A549 (cell line): ENCODE measurements at regions not wholly inside any gene's neighbourhood (a gene's known extent, or its start where the extent isn't known, plus 50 kb on each side); places are given as distances from the start of the nearest gene placed in this dataset.

Source experiments
- ATAC-seq, 2 experiments: fragments of 200-7000 bp in 1 of 2; fragments of >200 bp in 1 of 2; cut with Nextera tagmentation in 1 of 2; cut with Tn5 transposase in 1 of 2; 3 replicates each; pipeline versions ENCODE4 v1.8.0 to v1.9.1; 2018 to 2020; ENCODE audit warnings: mild to moderate bottlenecking in 1 of 2, moderate library complexity in 1 of 2
- CTCF ChIA-PET: fragments of 300-600 bp; sonication (Branson Sonifier 250); formaldehyde crosslinking; extraction: SDS; loops from one replicate; lab custom pipeline; 2021; ENCODE audit warnings: antibody characterized with exemption, inconsistent platforms; lab: Yijun Ruan, JAX
- POLR2A ChIA-PET: fragments of 350-600 bp; formaldehyde crosslinking; extraction: SDS; loops from one replicate; lab custom pipeline; 2021; ENCODE audit warnings: antibody characterized with exemption, inconsistent platforms; lab: Yijun Ruan, JAX
- DNase-seq, 2 experiments: peaks; one replicate each; pipeline versions ENCODE4 v3.0.0 to v3.0.0-alpha.2; 2011 to 2016; ENCODE audit warnings: low read depth in 1 of 2, low spot score in 1 of 2
- FAIRE-seq: peaks from 2 replicates; lab custom pipeline; 2011; peaks lifted over from hg19 to GRCh38; lab: Jason Lieb, UNC
- H3K27ac ChIP-seq, 2 experiments: fragments of >200 bp; sonication (Bioruptor Twin); formaldehyde crosslinking; 3 replicates each; pipeline ENCODE4 v1.5.1; 2016 to 2017
- H3K4me1 ChIP-seq: fragments of >200 bp; sonication (Bioruptor Twin); formaldehyde crosslinking; 3 replicates; pipeline ENCODE4 v1.6.1; 2016
- H3K4me2 ChIP-seq: fragments of >200 bp; sonication (Bioruptor Twin); formaldehyde crosslinking; 3 replicates; pipeline ENCODE4 v1.6.1; 2016
- H3K4me3 ChIP-seq: fragments of >200 bp; sonication (Bioruptor Twin); formaldehyde crosslinking; 3 replicates; pipeline ENCODE4 v1.5.1; 2016
- H3K9me3 ChIP-seq: fragments of >200 bp; sonication (Bioruptor Twin); formaldehyde crosslinking; 3 replicates; pipeline ENCODE4 v1.6.1; 2016
- BHLHE40 ChIP-seq: IDR thresholded peaks from 2 replicates; pipeline ENCODE4 v1.6.1; 2012; ENCODE audit warnings: low read depth, low read length, inconsistent platforms
- CBX8 ChIP-seq: fragments of 200-600 bp; sonication (generic); IDR thresholded peaks from 2 replicates; pipeline ENCODE4 v1.6.1; 2016
- CEBPB ChIP-seq, 2 experiments: fragments of >200 bp in 1 of 2; sonication (Bioruptor Twin) in 1 of 2; formaldehyde crosslinking in 1 of 2; IDR thresholded peaks; 2 replicates each; pipeline ENCODE4 v1.6.1; 2012 to 2016
- EHF ChIP-seq: fragments of 250-450 bp; sonication (Bioruptor Pico); IDR thresholded peaks from 2 replicates; pipeline ENCODE4 v1.5.0; 2020; ENCODE audit warnings: mild to moderate bottlenecking
- ESRRA ChIP-seq: fragments of 150-350 bp; IDR thresholded peaks from 2 replicates; pipeline ENCODE4 v1.6.1; 2014; ENCODE audit warnings: mild to moderate bottlenecking, low read length, borderline replicate concordance
- FOSL2 ChIP-seq, 2 experiments: fragments of 450-650 bp in 1 of 2; fragments of >200 bp in 1 of 2; sonication (Bioruptor Twin) in 1 of 2; formaldehyde crosslinking; IDR thresholded peaks; 2 replicates each; pipeline versions ENCODE4 v1.5.0 to v1.6.1; 2016 to 2020; ENCODE audit warnings: mild to moderate bottlenecking in 1 of 2, moderate library complexity in 1 of 2
- FOXS1 ChIP-seq: fragments of 250-450 bp; sonication (Bioruptor Pico); IDR thresholded peaks from 2 replicates; pipeline ENCODE4 v1.5.0; 2020; ENCODE audit warnings: mild to moderate bottlenecking, moderate library complexity
- HDAC2 ChIP-seq: fragments of 200-600 bp; sonication (generic); IDR thresholded peaks from 2 replicates; pipeline ENCODE4 v1.6.1; 2016
- HEYL ChIP-seq: fragments of 250-450 bp; sonication (Bioruptor Pico); IDR thresholded peaks from 2 replicates; pipeline ENCODE4 v1.8.0; 2021; ENCODE audit warnings: mild to moderate bottlenecking, moderate library complexity
- HOXB5 ChIP-seq: fragments of 250-450 bp; sonication (Bioruptor Pico); IDR thresholded peaks from 2 replicates; pipeline ENCODE4 v1.5.0; 2020; ENCODE audit warnings: mild to moderate bottlenecking, moderate library complexity
- KDM5A ChIP-seq: fragments of 200-600 bp; sonication (generic); IDR thresholded peaks from 2 replicates; pipeline ENCODE4 v1.6.1; 2016; ENCODE audit warnings: antibody characterized with exemption, mild to moderate bottlenecking
- MAFK ChIP-seq: fragments of 450-650 bp; IDR thresholded peaks from 2 replicates; pipeline ENCODE4 v1.6.1; 2014; ENCODE audit not compliant: partially characterized antibody
- MAZ ChIP-seq: fragments of 150-350 bp; IDR thresholded peaks from 2 replicates; pipeline ENCODE4 v1.6.1; 2014; ENCODE audit warnings: antibody characterized with exemption, low read depth, low read length, borderline replicate concordance
- NFE2L2 ChIP-seq: fragments of 150-350 bp; conservative IDR thresholded peaks from 2 replicates; pipeline ENCODE4 v1.6.1; 2014; ENCODE audit warnings: low read length
- NPAS2 ChIP-seq: fragments of 250-450 bp; sonication (Bioruptor Pico); IDR thresholded peaks from 2 replicates; pipeline ENCODE4 v1.8.0; 2022; ENCODE audit warnings: mild to moderate bottlenecking, moderate library complexity, borderline replicate concordance
- NR3C1 ChIP-seq: fragments of >200 bp; sonication (Bioruptor Twin); formaldehyde crosslinking; IDR thresholded peaks from 3 replicates; pipeline ENCODE4 v1.6.1; 2017
- POLR2A ChIP-seq: IDR thresholded peaks from 2 replicates; pipeline ENCODE4 v1.6.1; 2012; ENCODE audit warnings: mild to moderate bottlenecking, low read length
- RAD21 ChIP-seq, 2 experiments: fragments of >200 bp in 1 of 2; sonication (Bioruptor Twin) in 1 of 2; formaldehyde crosslinking in 1 of 2; IDR thresholded peaks in 1 of 2; conservative IDR thresholded peaks in 1 of 2; 2 replicates in 1 of 2; 3 replicates in 1 of 2; pipeline ENCODE4 v1.6.1; 2012 to 2018; ENCODE audit warnings: inconsistent platforms in 1 of 2
- RARB ChIP-seq: fragments of 250-450 bp; sonication (Bioruptor Pico); IDR thresholded peaks from 2 replicates; pipeline ENCODE4 v1.8.0; 2021; ENCODE audit warnings: mild to moderate bottlenecking, moderate library complexity
- RFX5 ChIP-seq: fragments of 450-650 bp; IDR thresholded peaks from 2 replicates; pipeline ENCODE4 v1.7.1; 2014; ENCODE audit warnings: antibody characterized with exemption, mild to moderate bottlenecking, moderate library complexity
- RNF2 ChIP-seq: fragments of 200-600 bp; sonication (generic); IDR thresholded peaks from 2 replicates; pipeline ENCODE4 v1.6.1; 2016; ENCODE audit warnings: low read depth, mild to moderate bottlenecking, antibody characterized with exemption, moderate library complexity, borderline replicate concordance
- ZNF302 ChIP-seq: fragments of 250-450 bp; sonication (Bioruptor Pico); IDR thresholded peaks from 2 replicates; pipeline ENCODE4 v1.9.0; 2021; ENCODE audit warnings: inconsistent platforms, mild to moderate bottlenecking, moderate library complexity
- WGBS: methylation state at CpG from one replicate; pipeline ENCODE4 v1.1.6; 2017; ENCODE audit errors: missing lambda C conversion rate; 5-methylcytosine and 5-hydroxymethylcytosine counted together
- TF ChIP-seq, protein P1 (sequence below): IDR thresholded peaks from 2 replicates; pipeline ENCODE4 v1.6.1; 2012
- TF ChIP-seq, protein P2 (sequence below): fragments of 150-350 bp; IDR thresholded peaks from 2 replicates; pipeline ENCODE4 v1.6.1; 2014; ENCODE audit warnings: low read depth, mild to moderate bottlenecking, low read length
- TF ChIP-seq, protein P3 (sequence below): IDR thresholded peaks from 2 replicates; pipeline ENCODE4 v1.6.1; 2012
- TF ChIP-seq, protein P4 (sequence below): fragments of 250-450 bp; sonication (Bioruptor Pico); IDR thresholded peaks from 2 replicates; pipeline ENCODE4 v1.5.0; 2020; ENCODE audit warnings: low read depth, mild to moderate bottlenecking, moderate library complexity

DNA sequence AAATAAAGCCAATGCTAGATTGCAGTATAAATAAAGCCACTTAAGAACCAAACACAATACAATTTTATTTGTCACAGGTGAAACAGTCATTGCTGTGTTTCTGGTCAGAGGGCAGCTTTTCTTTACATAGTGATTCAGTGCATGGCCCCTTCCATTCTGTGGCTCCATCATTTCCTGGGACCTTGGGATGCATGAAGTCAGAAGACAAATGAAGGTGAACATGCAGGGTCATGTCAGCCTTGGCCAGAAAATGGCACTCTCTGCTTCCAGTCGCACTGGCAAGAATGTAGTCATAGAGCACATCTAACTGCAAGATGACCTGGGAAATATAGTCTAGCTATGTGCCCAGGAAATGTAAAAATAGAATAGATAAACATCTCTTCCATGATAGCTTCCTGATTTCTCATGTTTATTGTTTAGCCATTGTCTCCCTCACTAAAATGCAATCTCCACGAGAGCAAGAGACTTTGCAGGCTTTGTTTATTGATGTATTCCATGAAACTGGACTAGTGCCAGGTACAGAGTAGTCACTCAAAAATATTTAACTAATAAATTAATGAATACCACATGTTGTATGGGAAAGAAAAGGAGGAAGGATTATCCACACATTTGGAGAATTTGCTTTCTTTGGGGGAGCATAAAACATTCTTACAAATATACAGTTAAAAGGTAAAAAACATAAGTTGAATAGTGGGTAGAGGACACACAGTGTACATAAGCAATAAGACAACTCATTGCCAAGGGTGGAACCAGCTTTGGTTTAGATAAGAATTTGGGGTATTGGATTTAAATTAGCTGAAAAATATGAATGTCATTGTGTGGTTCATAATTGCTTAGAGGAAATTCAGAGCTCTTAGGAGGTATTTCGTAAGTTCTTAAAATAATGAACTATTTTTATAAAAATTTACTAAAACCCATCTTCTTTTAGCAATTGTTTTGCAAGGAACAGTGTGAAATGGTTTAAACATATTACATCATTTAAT lies 343.8 kb downstream of the PID1 start:
- no peak for FAIRE-seq
- POLR2A ChIA-PET, result no interaction called here
- no peak overlapping the region for H3K4me2 ChIP-seq
- DNase-seq, result no peak
- WGBS, result 4% methylated on average over 3 of the region's 3 CpGs
- no peak overlapping the region for H3K27ac ChIP-seq
- H3K4me3 ChIP-seq, result no peak overlapping the region
- ATAC-seq, result no peak
- H3K4me1 ChIP-seq, result no peaks in the 10 kb centered on the region
- no peak for TF ChIP-seq ESRRA
- TF ChIP-seq FOXS1 (CRISPR knock-in tag), result no peak
- TF ChIP-seq HDAC2, result no peak
- no peak for TF ChIP-seq MAZ
- TF ChIP-seq, protein P1, sequence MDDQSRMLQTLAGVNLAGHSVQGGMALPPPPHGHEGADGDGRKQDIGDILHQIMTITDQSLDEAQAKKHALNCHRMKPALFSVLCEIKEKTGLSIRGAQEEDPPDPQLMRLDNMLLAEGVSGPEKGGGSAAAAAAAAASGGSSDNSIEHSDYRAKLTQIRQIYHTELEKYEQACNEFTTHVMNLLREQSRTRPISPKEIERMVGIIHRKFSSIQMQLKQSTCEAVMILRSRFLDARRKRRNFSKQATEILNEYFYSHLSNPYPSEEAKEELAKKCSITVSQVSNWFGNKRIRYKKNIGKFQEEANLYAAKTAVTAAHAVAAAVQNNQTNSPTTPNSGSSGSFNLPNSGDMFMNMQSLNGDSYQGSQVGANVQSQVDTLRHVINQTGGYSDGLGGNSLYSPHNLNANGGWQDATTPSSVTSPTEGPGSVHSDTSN, result no peak
- no peak for TF ChIP-seq NFE2L2
- TF ChIP-seq EHF, result no peak
- TF ChIP-seq HOXB5 (CRISPR knock-in tag), result no peak
- no peak for TF ChIP-seq RARB
- no peak for TF ChIP-seq HEYL (CRISPR knock-in tag)
- no peak for TF ChIP-seq NR3C1
- TF ChIP-seq, protein P2, sequence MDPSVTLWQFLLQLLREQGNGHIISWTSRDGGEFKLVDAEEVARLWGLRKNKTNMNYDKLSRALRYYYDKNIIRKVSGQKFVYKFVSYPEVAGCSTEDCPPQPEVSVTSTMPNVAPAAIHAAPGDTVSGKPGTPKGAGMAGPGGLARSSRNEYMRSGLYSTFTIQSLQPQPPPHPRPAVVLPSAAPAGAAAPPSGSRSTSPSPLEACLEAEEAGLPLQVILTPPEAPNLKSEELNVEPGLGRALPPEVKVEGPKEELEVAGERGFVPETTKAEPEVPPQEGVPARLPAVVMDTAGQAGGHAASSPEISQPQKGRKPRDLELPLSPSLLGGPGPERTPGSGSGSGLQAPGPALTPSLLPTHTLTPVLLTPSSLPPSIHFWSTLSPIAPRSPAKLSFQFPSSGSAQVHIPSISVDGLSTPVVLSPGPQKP, result no peak
- TF ChIP-seq, protein P3, sequence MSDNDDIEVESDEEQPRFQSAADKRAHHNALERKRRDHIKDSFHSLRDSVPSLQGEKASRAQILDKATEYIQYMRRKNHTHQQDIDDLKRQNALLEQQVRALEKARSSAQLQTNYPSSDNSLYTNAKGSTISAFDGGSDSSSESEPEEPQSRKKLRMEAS, result no peak
- no peaks in the 10 kb centered on the region for H3K9me3 ChIP-seq
- CTCF ChIA-PET, result no interaction called here

DNA sequence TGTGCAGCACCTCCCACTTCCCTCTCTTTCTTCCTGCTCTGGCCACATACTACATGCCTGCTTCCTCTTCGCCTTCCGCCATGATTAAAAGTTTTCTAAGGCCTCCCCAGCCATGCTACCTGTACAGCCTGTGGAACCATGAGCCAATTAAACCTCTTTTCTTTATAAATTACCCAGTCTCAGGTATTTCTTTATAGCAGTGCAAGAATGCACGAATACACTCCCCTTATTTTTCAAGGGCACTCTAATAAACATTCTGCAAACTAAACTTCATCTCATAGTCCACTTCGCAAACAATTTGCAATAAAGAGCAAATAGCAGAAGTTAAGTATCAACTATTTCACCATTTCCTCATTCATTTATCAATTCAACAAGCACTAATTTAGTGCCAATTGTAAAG lies 351.3 kb downstream of the PID1 start:
- DNase-seq (no peak), ATAC-seq (no peak), FAIRE-seq (no peak)
- no peak overlapping the region for H3K4me3 ChIP-seq
- ChIA-PET CTCF (no interaction called here), POLR2A (no interaction called here)
- WGBS, result 33% methylated on average over 4 of the region's 4 CpGs
- no peak overlapping the region for H3K27ac ChIP-seq
- H3K4me2 ChIP-seq, result no peak overlapping the region
- H3K9me3 ChIP-seq, result no peaks in the 10 kb centered on the region
- TF ChIP-seq RFX5 (no peak), HDAC2 (no peak), MAZ (no peak), BHLHE40 (no peak), ZNF302 (CRISPR knock-in tag) (no peak), KDM5A (no peak), FOSL2 (IDR thresholded peaks at IDR 0.05) (no peak), FOSL2 (CRISPR knock-in tag; IDR thresholded peaks at IDR 0.05) (no peak), FOXS1 (CRISPR knock-in tag) (no peak), RARB (no peak), NR3C1 (no peak), CBX8 (no peak), RNF2 (no peak)
- no peaks in the 10 kb centered on the region for H3K4me1 ChIP-seq

DNA sequence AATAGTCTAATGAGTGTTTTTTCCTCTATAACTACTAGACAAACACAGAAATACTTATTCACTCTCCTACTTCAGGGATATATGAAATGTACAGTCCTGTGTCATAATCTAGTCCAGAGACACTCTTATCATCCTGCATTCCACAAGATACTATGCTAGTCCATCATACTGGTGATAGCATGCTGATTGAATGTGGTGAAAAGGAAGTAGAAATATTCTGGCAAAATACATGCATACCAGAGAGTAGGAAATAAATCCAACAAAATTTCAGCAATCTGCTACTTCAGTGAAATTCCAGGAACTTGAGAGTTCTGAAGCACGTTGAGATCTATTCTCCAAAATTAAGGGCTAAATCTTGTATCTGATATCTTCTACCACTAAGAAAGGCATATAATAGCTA lies 353.9 kb downstream of the PID1 start:
- TF ChIP-seq, protein P4, sequence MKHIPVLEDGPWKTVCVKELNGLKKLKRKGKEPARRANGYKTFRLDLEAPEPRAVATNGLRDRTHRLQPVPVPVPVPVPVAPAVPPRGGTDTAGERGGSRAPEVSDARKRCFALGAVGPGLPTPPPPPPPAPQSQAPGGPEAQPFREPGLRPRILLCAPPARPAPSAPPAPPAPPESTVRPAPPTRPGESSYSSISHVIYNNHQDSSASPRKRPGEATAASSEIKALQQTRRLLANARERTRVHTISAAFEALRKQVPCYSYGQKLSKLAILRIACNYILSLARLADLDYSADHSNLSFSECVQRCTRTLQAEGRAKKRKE (CRISPR knock-in tag), result no peak
- TF ChIP-seq NFE2L2, result no peak
- no peak for TF ChIP-seq NR3C1
- no peak for TF ChIP-seq FOSL2 (IDR thresholded peaks at IDR 0.05)
- no peak for TF ChIP-seq FOSL2 (CRISPR knock-in tag; IDR thresholded peaks at IDR 0.05)
- TF ChIP-seq CEBPB (IDR thresholded peaks at IDR 0.05), result no peak
- no peak for TF ChIP-seq RAD21 (conservative IDR thresholded peaks at IDR 0.05 in 1 of 2, IDR thresholded peaks at IDR 0.05 in 1 of 2)
- no peak for TF ChIP-seq MAFK
- TF ChIP-seq NPAS2 (CRISPR knock-in tag), result no peak
- no peak for TF ChIP-seq POLR2A
- Histone ChIP-seq H3K4me3 (no peak overlapping the region), H3K27ac (no peak overlapping the region), H3K9me3 (no peaks in the 10 kb centered on the region), H3K4me1 (no peaks in the 10 kb centered on the region), H3K4me2 (no peak overlapping the region)
- FAIRE-seq (no peak), ATAC-seq (no peak), DNase-seq (no peak)
- ChIA-PET POLR2A (no interaction called here), CTCF (no interaction called here)
- 0% methylated on average over 1 of the region's 1 CpG for WGBS
